ENCODE measurements at regions not wholly inside any gene's neighbourhood (a gene's known extent, or its start where the extent isn't known, plus 50 kb on each side); places are given as distances from the start of the nearest gene placed in this dataset.
"Not testable (repeated sequence)": the region's sequence is repeated elsewhere in the genome, so short reads cannot be mapped to it uniquely, and the experiment has no call there.

DNA sequence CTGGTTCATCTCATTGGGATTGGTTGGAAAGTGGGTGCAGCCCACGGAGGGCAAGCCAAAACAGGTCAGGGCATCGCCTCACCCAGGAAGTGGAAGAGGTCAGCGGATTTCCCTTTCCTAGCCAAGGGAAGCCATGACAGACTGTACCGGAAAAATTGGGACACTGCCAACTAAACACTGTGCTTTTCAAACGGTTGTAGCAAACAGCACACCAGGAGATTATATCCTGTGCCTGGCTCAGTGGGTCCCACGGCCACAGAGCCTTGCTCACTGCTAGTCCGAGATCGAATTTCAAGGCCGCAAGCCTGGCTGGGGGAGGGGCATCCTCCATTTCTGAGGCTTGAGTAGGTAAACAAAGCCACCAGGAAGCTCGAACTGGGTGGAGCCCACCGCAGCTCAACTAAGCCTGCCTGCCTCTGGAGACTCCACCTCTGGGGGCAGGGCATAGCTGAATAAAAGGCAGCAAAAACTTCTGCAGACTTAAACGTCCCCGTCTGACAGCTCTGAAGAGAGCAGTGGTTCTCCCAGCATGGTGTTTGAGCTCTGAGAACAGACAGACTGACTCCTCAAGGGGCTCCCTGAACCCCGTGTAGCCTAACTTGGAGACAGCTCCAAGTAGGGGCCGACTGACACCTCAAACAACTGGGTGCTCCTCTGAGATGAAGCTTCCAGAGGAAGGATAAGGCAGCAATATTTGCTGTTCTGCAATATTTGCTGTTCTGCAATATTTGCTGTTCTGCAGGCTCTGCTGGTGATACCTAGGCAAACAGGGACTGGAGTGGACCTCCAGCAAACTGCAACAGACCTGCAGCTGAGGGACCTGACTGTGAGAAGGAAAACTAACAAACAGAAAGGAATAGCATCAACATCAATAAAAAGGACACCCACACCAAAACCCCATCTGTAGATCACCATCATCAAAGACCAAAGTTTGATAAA, 191.0 kb upstream of the IRAK1BP1 start:
- peak; percentile 65 for DNase-seq

DNA sequence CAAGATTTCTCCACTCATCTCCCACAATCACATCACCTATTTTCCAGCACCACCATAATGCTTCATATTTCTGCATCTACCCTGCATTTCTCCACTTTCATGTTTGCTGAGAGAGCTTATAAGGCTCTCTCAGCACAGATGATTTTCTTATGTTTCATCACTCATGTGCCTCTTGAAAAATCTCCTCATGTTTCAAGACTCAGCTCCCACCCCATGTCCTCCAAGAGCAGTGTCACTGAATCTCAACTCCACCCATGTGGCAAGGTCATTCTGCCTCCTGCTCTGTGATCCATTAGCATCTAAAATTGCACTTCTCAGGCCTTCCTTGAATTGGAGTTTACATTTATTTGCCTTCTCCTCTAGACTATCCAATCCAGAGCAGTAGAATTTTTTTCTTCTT, 178.7 kb upstream of the IRAK1BP1 start:
- DNase-seq = no peak

DNA sequence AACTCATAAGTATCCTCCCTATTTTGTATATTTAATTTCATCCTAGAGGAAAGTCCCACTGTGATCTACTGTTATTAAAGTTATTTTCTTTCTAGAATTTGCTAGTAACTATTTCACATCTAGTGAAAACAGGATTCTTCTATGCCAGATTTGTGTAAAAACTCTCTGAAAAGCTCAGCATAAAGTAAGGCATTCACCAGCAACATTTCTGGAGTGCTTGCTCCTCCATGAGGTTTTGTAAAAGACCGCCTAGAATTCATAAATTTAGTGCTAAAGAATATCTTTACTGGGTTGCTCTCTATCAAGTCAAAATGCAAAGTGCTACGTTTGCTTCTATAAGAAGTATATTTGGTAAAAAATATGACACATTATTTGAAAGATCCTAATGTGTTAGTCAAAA, 173.5 kb upstream of the IRAK1BP1 start:
- DNase-seq = no peak

DNA sequence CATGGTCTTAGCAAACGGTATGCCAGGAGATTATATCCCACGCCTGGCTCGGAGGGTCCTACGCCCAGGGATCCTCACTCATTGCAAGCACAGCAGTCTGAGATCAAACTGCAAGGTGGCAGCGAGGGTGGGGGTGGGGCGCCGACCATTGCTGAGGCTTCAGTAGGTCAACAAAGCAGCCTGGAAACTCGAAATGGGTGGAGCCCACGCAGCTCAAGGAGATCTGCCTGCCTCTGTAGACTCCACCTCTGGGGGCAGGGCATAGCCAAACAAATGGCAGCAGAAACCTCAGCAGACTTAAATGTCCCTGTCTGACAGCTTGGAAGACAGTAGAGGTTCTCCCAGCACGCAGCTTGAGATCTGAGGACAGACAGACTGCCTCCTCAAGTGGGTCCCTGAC, 172.7 kb upstream of the IRAK1BP1 start:
- DNase-seq = not testable (repeated sequence)

DNA sequence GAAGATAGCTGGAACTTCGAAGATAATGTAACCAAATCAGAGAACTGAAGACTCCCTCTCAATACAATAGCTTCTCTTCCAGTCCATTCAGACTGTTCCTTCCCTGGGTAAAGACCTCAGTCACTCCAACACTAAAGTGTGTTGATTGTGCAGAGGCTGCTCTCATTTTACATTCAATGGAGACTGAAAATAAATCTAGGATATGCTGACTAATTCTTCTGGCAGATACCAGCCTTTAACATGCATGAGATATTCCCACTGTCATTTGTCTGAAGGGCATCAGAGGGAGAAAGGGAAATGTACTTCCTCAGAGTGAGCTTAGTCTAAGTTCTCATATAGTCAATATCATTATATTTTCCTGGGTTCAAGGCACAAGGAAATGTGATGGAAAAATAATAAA, 166.4 kb upstream of the IRAK1BP1 start:
- no peak for DNase-seq

DNA sequence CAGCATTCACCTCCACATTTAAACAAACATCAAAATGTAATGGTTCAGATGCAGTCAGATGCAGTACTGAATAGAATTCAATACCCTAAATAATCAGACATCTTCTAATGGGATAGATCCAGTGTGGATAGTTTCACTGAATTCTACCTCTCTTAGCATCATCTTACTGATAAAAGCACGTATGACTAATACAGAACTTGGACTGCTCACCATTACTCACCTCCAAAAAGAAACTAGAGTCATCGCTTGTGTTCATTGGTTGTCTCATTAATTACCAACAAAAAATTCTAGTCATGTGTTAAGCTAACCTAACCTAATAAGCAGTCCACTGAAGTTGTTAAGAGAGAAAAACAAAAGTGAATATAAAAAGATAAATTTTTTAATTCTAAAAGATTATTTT, 165.9 kb upstream of the IRAK1BP1 start:
- DNase-seq = no peak

DNA sequence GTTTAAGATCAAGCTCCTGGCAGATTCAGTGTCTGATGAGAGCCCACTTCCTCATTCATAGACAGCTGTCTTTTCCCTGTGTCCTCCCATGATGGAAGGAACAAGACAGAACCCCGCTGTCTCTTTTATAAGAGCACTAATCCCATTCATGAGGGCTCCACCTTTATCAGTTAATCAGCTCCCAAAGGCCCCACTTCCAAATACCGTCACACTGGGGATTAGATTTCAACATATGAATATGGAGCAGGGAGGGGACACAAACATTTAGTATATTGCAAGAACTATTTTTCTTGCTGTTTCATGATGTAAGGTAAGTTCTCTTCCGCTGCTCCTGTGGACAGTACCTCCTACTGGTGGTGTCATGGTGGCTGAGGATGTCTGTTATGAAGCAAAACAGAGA, 158.3 kb upstream of the IRAK1BP1 start:
- DNase-seq = no peak

DNA sequence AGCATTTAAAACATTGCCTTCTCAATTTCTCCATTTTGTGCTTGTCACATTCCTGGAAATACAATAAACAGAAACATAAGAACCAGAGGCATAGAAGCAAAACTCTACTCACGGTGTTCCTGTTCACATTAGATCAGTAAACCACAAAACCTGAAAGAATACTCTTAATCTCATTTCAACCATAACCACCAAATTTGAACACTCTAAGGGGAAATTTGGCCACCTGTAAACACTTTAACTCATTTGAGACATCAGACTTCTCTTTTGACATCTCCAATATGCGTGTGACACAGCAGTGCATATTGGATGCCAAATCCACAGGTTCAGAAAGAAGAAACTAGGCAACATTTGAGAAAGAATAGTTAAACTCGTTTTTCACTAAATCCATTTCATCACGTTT, 153.8 kb upstream of the IRAK1BP1 start:
- DNase-seq = no peak

DNA sequence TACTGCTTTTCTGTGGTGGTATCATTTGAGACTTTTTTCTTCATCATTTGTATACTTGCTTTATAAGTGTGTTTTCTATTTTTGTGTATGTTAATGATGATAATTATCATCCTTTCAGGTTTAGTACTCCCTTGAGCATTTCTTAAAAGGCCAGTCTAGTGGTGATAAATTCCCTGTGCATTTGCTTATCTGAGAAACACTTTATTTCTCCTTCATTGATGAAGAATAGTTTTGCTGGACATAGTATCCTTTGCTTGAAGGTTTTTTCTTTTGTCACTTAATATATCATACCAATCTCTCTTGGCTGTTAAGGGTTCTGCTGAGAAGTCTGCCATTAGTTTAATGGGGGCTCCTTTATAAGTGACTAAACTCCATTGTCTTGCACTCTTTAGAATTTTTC, 123.2 kb upstream of the IRAK1BP1 start:
- no peak for DNase-seq

DNA sequence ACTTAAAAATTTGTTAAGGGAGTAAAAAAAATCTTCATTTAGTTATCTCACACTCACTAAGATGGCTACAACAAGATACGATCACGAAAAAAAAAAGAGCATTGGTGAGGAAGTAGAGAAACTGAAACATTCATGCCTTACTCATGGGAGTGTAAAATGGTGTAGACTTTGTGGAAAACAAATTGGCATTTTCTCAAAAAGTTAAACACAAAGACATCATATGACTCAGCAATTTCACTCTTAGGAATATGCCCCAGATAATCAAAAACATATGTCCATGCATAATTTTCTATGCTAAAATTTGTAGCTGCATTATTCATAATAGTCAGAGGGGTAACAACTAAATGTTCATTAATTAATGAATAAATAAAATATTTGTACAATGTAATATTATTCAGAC, 120.9 kb upstream of the IRAK1BP1 start:
- no peak for DNase-seq

DNA sequence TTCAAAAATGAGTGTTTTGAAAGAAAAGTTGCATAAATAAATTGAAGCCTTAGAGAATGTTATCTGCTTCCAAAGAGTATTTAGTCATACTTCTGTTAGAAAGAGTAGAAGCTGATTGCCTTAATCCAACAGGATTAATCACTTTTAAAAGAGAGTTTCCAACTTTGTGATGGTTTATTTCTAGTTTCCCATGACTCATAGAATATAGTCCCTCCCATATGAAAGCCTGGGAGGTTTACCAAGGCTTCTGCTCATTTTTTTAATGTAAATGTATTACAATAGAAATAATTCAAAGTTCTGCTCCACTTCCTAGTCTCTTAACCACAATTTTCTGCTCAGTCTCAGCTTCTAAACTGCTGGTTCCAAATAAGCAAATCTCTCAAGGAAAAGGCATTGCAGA, 118.0 kb upstream of the IRAK1BP1 start:
- no peak for DNase-seq

DNA sequence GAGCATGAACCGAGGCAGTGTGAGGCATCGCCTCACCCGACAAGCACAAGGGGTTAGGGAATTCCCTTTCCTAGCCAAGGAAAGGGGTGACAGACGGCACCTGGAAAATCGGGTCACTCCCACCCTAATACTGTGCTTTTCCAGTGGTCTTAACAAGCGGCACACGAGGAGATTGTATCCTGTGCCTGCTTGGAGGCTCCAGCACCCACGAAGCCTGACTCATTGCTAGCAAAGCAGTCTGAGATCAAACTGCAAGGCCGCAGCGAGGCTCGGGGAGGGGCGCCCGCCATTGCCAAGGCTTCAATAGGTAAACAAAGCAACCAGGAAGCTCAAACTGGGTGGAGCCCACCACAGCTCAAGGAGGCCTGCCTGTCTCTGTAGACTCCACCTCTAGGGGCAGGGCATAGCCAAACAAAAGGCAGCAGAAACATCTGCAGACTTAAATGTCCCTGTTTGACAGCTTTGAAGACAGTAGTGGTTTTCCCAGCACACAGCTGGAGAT, 109.0 kb upstream of the IRAK1BP1 start:
- not testable (repeated sequence) for DNase-seq

DNA sequence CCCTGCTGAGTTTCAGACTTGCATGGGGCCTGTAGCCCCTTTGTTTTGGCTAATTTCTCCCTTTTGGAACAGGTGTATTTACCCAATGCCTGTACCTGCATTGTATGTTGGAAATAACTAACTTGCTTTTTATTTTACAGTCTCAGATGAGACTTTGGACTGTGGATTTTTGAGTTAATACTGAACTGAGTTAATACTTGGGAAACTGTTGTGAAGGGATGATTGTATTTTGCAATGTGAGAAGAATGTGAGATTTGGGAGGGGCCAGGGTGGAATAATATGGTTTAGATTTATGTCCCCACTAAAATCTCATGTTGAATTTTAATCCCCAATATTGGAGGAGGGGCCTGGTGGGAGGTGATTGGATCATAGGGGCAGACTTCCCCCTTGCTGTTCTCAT, 99.1 kb upstream of the IRAK1BP1 start:
- DNase-seq = no peak

DNA sequence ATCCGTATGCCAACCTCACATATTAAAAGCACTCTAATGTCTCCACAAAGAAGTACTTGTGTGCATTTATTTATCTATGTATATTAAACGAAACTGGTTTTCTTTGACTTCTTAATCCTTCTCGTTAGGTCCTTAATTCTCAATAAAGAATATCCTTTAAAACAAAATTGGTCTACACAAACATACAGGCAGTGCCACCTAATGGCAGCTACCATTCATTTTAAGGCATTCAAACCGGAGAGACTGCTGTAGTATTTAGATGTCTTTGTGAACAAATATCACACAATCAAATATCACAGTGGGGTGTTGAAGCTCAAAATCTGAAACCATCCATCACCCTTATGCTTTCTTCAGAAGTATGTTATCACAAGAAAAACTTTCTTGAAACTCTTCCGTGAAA, 96.6 kb upstream of the IRAK1BP1 start:
- peak; percentile 27 for DNase-seq

DNA sequence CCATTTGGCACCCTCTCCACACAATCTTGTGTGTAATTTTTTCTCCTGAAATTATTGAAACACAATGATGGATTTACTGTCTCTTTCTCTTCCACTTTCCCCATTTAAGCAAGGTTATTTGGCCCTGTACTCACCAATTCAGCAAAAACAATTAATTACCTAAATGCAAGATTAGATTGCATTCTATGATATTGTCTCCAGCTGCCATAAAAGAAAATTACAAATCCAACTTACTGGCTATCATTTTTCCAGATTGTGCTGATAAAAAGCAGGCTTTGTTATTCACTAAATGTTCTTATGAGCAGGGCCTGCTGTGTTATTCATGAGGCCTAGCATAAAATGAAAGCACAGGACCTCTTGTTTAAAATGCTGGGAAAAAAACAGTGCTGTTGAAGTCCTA, 95.8 kb upstream of the IRAK1BP1 start:
- peak; percentile 72 for DNase-seq

DNA sequence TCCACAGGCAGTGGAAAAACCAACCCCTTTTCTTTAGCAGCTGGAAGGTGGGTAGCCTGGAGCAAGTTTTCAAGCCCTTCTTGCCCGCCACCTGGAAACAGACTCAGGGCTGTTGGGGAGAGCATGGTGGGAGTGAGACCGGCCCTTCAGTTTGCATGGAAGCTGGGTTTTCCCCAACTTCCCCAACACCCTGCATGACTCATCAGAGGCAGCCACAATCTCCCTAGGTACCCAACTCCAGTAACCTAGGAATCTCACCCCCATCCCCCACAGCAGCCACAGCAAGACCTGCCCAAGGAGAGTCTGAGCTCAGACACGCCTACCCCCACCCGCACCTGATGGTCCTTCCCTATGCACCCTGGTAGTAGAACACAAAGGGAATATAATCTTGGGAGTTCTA, 86.3 kb upstream of the IRAK1BP1 start:
- peak; percentile 28 for DNase-seq

DNA sequence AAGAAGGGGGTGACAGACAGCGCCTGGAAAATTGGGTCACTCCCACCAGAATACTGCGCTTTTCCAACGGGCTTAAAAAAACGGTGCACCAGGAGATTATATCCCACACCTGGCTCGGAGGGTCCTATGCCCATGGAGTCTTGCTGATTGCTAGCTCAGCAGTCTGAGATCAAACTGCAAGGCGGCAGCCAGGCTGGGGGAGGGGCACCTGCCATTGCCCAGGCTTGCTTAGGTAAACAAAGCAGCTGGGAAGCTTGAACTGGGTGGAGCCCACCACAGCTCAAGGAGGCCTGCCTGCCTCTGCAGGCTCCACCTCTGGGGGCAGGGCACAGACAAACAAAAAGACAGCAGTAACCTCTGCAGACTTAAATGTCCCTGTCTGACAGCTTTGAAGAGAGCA, 84.0 kb upstream of the IRAK1BP1 start:
- DNase-seq = not testable (repeated sequence)

DNA sequence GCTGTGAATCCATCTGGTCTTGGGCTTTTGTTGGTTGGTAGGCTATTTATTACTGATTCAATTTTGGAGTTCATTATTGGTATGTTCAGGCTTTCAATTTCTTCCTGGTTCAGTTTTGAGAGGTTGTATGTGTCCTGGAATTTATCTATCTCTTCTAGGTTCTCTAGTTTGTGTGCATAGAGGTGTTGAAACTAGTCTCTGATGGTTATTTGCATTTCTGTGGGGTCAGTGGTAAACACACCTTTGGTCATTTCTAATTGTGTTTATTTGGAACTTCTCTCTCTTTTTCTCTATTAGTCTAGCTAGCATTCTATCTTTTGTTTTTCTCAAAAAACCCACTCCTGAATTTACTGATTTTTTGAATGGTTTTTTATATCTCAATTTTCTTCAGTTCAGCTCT, 70.1 kb upstream of the IRAK1BP1 start:
- no peak for DNase-seq

DNA sequence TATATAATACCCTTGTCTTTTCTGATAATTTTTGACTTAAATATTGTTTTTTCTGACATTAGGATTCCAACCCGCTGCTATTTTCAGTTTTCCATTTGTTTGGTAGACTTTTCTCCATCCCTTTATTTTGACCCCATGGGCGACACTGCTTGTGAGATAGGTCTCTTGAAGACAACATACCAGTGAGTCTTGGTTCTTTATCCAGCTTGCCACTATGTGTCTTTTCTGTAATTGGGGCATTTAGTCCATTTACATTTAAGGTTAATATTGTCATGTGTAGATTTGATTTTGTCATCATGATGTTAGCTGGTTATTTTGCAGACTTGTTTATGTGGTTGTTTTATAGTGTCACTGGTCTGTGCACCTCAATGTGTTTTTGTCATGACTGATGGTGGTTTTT, 67.7 kb upstream of the IRAK1BP1 start:
- DNase-seq = no peak

DNA sequence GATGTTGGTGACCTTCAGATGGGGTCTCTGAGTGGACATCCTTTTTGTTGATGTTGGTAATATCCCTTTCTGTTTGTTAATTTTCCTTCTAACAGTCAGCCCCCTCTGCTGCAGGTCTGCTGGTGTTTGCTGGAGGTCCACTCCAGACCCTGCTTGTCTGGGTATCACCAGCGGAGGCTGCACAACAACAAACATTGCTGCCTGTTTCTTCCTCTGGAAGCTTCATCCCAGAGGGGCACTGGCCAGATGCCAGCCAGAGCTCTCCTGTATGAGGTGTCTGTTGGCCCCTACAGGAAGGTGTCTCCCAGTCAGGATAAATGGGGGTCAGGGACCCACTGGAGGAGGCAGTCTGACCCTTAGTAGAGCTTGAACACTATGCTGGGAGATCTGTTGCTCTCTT, 60.6 kb upstream of the IRAK1BP1 start:
- DNase-seq = not testable (repeated sequence)

DNA sequence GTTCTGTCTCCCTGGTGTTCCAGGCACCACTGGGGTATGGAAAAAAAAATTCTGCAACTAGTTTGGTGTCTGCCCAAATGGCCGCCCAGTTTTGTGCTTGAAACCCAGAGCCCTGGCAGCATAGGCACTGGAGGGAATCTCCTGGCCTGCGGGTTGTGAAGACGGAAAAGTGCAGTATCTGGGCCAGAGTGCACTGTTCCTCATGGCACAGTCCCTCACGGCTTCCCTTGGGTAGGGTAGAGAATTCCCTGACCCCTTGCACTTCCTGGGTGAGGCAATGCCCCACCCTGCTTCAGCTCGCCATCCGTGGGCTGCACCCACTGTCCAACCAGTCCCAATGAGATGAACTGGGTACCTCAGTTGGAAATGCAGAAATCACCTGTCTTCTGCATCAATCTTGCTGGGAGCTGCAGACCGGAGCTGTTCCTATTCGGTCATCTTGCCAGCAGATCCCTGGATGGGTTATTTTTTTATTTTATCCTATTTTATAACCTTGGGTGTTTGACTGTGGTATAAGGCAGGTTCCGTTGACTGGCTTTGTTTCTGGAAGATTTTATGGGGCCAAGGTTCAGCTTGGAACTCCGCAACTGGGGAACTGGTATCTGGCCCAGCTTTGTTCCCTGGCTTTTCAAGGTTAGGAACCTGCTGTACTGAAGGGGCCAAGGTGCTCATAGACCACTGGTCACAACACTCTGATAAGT, 59.5 kb upstream of the IRAK1BP1 start:
- not testable (repeated sequence) for DNase-seq

DNA sequence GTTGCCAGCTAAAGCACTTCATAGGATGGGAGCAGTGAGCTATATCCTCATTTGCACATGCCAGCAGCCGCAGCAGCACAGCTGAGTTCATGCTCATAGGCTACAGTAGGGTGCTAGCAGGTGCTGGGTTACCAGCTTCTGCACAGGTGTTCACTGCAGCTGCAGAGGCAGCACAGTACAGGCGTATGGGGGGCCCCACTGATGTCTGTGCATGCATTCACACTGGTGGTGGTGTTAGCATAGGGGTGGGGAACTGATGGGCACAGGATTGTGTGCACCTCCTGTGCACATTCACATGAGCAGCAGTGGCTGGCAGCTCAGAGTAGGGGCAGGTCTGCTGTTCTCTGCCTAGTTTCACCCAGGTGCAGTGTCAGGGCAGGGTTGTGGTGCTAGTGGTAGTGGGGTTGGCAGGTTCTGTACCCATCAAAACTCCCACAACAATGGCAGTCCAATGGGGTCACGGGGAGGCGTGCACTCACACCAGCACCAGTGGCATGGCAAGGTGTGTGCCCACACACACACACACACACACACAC, 58.9 kb upstream of the IRAK1BP1 start:
- DNase-seq = no peak

DNA sequence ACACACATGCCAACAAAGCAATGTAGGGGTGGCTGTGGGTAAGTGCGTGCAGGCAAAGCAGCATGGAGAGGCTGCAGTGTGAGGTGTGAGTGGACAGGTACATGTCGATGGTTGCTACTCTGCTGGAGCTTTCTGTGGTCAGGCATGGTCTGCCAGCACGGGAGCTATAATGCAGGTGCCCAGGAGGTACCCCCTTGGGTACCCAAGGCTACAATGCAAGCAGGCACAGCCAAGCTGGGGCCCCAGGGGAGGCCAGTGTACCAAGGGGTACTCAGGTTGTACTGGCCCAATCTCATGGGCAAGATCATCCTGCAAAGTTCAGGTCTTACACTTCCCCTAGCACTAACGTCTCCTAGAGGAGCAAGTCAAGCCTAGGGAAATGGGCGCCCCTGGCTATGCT, 58.4 kb upstream of the IRAK1BP1 start:
- DNase-seq = no peak

DNA sequence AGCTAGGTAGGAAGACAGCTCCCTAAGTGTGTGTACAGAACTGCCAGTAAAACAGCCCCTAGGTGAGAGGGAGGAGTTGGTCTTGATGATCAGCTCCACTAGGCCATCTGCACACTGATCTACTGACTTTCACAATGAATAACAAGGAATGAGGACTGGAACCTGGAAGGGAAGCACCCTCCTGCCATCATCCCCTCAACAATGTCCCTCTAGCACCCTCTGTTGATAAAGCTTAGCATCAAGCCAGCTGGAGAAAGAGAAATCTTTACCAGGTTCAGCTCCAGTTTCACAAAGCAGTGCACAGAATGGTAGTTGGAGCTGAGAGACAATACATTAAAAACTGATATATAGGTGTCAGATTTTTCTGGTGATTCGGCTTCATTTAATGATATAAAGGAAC, 57.2 kb upstream of the IRAK1BP1 start:
- peak; percentile 83 for DNase-seq
